Hippocampal formation (tissue), 2 donors: ENCODE measurements at regions not wholly inside any gene's neighbourhood (a gene's known extent, or its start where the extent isn't known, plus 50 kb on each side); places are given as distances from the start of the nearest gene placed in this dataset.

Source experiments
- DNase-seq, 2 donors: peaks; one replicate each; lab custom pipeline; 2025; lab: John Stamatoyannopoulos, UW

GRCh38 chr5:74954919-74955318, 88.7 kb upstream of the FAM169A start:
- DNase-seq, result no peak

- no peak for DNase-seq
These were observed 87.9 kb upstream of the FAM169A start for GRCh38 chr5:74953937-74954720.

GRCh38 chr5:74953554-74953936, 87.4 kb upstream of the FAM169A start:
- no peak for DNase-seq

DNA sequence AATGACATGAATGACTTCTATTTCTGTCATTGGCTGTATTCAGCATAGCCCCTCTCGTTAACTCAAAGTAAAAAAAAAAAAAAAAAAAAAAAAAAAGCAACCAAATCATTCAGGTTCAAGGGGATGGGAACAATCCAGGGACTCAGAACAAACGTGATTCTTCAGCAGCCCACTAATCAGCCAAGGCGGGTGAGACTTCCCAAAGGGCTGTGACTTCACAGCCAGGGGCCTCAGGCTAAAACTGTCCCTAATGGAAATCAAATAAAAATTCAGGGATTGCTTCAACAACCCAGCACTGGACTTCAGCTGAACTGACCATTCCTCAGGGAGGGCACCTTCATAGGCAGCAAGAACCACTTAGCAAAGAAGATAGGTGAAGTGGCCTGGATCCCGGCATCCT, 86.2 kb upstream of the FAM169A start:
- DNase-seq, result no peak

DNA sequence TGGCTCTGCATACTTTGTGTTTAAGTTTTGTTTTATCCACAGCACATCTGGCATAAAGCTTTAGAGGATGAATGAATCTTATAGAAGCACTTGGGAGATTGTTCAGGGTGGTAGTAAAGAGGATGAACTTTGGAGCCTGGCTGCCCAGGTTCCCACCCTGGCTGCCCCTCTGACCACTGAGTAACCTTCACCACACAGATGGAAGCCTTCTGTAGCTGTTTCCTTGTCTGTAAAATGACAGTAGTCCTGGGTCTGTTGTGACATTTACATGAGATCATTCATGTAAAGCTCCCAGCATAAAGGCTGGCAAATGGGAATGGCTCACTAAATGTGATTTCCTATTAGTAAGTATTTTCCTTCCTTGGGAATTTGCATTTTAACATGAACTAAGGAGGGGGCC, 85.7 kb upstream of the FAM169A start:
- DNase-seq, result no peak

DNA sequence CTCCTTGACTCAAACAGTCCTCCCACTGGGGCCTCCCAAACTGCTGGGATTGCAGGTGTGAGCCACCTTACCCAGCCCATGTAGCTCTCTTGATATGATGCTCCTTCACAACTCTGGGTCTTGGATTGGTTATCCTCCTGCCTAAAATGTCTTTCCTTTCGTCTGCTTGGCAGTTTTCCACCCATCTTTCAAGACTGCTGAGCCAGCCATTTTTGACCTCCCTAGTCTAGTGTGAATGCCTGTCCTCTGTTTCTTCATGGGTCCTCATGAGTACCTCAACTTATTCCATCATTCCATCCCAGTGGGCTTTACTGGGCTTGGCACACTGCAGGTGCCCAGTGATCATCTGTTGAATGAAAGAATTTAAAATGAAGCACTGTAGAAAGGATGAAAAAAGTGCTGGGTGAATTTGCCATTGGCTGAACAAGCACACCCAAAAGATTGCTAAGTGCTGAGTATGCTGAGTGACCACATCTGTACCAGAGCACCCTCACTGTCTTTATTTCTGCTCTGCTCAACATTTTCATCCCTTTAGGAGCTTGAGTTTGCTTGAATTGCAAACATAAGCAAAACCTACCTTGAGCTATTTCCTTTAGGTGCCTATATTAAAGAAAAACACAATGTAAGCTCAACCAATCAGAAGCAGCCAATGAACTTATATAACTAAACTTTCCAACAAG, 84.8 kb upstream of the FAM169A start:
- DNase-seq, result no peak

- no peak for DNase-seq
These were observed 83.8 kb upstream of the FAM169A start for GRCh38 chr5:74949976-74950375.

GRCh38 chr5:74948031-74948546, 81.9 kb upstream of the FAM169A start:
- no peak for DNase-seq

- no peak for DNase-seq
These were observed 80.3 kb upstream of the FAM169A start for GRCh38 chr5:74946471-74946870.

- DNase-seq, result no peak
These were observed 79.5 kb upstream of the FAM169A start for GRCh38 chr5:74945561-74946165.

- DNase-seq, result no peak
These were observed 77.7 kb upstream of the FAM169A start for GRCh38 chr5:74943905-74944304.

GRCh38 chr5:74942622-74943286, 76.6 kb upstream of the FAM169A start:
- DNase-seq, result no peak

GRCh38 chr5:74940782-74941353, 74.7 kb upstream of the FAM169A start:
- no peak for DNase-seq

GRCh38 chr5:74938250-74938933, 72.2 kb upstream of the FAM169A start:
- no peak for DNase-seq

GRCh38 chr5:74935752-74936091, 69.5 kb upstream of the FAM169A start:
- DNase-seq, result no peak

GRCh38 chr5:74934949-74935751, 69.0 kb upstream of the FAM169A start:
- DNase-seq, result peak in 1 of 2 donors; percentile 0

GRCh38 chr5:74927336-74927735, 61.1 kb upstream of the FAM169A start:
- DNase-seq, result no peak

- DNase-seq, result peak; percentile 9 to 86
These were observed 53.3 kb upstream of the FAM169A start for GRCh38 chr5:74919487-74919886.

GRCh38 chr5:74919041-74919440, 52.9 kb upstream of the FAM169A start:
- no peak for DNase-seq

- DNase-seq, result no peak
These were observed 52.1 kb upstream of the FAM169A start for GRCh38 chr5:74918232-74918669.
